GM21447 (cell line): ENCODE measurements at regions not wholly inside any gene's neighbourhood (a gene's known extent, or its start where the extent isn't known, plus 50 kb on each side); places are given as distances from the start of the nearest gene placed in this dataset.
"Not testable (repeated sequence)": the region's sequence is repeated elsewhere in the genome, so short reads cannot be mapped to it uniquely, and the experiment has no call there.

Source experiments
- ATAC-seq: cut with Tn5 transposase; IDR thresholded peaks from one replicate; pipeline ENCODE4 v1.9.1; 2021; ENCODE audit not compliant: unreplicated experiment

- ATAC-seq: no peak
These were observed 185.6 kb upstream of the NR3C1 start for GRCh38 chr5:143588933-143589662.

DNA sequence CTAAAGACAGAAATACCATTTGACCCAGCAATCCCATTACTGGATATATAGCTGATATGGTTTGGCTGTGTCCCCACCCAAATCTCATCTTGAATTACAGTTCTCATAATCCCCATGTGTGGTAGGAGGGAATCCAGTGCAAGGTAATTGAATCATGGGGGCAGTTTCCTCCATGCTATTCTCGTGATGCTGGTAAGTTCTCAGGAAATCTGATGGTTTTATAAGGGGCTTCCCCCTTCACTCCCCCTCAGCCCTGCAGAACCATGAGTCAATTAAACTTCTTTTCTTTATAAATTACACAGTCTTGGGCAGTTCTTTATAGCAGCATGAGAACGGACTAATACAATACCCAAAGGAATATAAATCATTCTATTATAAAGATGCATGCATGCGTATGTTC lies 184.6 kb upstream of the NR3C1 start:
- not testable (repeated sequence) for ATAC-seq

GRCh38 chr5:143586781-143587362 lies 183.4 kb upstream of the NR3C1 start:
- no peak for ATAC-seq

DNA sequence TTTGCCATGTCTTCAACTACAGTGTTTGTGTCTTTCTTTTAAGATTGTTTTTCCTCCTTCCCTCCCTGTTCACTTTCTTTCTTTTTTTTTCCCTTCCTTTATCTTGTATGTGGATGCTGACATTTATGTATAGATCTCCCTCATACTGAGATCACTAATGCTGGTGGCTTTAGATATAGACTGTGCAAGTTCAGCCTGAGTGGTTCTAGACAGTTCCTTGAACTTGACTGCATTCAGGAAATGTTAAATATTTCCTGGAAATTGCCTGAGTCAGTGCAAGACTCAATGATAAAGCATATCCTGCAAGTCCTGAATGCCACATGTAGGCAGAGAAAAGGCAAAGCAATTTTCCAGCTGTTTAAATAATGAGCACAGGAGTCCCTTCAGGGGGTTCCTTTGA lies 182.5 kb upstream of the NR3C1 start:
- ATAC-seq: no peak

- ATAC-seq: no peak
These were observed 179.9 kb upstream of the NR3C1 start for GRCh38 chr5:143583409-143583808.

GRCh38 chr5:143582869-143583268 lies 179.4 kb upstream of the NR3C1 start:
- ATAC-seq: no peak

GRCh38 chr5:143582176-143582575 lies 178.7 kb upstream of the NR3C1 start:
- ATAC-seq: no peak

- no peak for ATAC-seq
These were observed 178.2 kb upstream of the NR3C1 start for GRCh38 chr5:143581649-143582048.

- no peak for ATAC-seq
These were observed 177.7 kb upstream of the NR3C1 start for GRCh38 chr5:143581147-143581546.

GRCh38 chr5:143576711-143577484 lies 173.4 kb upstream of the NR3C1 start:
- ATAC-seq: no peak

- no peak for ATAC-seq
These were observed 171.8 kb upstream of the NR3C1 start for GRCh38 chr5:143575286-143575685.

GRCh38 chr5:143574236-143574635 lies 170.8 kb upstream of the NR3C1 start:
- ATAC-seq: no peak

DNA sequence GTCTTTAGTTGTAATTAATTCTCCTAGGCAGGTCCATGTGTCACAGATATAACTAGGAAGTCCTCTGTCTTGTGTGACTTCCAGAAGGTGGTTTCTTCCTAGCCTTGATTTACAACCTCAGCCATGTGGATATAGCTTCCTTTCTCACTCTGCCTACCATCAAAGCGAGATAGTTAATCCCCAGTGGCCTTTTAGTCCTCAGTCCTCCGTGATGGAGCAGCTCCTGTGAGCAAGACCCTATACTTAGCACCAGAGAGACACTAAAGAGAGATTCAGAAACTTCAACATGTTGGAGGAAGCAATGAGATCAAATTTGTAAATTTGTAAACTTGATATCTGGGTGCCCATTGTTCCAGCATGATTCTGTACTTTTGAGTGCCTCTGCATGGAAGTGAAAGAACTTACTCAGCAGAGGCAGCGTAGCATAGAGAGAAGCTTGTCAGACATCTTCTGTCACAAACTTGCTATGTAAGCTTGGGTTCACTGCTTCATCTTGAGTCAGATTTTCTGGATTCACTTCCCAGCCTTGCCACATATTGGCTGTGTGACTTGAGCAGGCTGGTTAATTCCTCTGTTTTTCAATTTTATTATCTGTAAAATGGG lies 170.2 kb upstream of the NR3C1 start:
- ATAC-seq: peak; percentile 63

GRCh38 chr5:143572671-143573070 lies 169.2 kb upstream of the NR3C1 start:
- no peak for ATAC-seq

DNA sequence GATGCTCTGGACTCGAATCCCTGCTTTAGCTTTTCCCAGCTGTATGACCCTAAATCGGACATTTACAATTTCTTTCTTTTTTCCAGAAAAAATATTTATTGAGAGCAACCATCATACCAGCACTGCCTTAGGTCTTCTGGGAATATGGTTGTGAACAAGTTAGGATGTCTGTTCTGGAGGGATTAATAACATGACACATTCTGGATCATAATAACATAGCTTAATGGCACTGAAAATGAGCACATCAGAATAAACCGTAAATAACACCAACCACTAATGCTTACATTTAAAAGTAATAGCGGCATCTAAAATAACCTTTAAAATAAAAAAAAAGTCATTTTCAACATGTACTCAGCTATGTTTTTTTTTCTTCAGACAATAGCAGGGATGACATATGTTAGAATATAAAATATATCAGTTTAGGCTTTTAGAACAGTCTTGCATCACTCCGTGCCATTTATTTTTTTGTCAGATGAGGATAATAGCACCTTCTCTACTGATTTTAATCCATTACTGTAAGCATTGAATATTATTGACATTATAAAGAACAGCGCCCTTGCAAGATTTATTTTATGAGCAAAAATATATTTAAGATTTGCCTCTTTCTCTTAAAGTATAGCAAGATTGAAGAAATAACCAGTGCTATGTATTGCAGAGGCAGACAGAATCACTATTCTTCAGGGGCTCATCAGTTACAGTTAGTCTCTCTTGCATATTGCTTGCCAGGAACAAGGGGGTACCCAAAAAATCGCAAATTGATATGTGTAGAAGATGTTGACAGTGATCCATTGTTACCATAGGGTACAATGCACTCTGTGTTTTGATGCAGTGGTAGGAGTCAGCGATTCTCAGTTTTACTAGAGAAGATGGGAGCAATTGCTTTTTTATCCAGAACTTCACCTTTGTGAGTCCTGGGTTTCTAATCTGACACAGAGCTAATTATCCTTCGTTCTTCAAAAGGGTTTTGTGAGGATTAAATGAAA lies 168.4 kb upstream of the NR3C1 start:
- no peak for ATAC-seq

DNA sequence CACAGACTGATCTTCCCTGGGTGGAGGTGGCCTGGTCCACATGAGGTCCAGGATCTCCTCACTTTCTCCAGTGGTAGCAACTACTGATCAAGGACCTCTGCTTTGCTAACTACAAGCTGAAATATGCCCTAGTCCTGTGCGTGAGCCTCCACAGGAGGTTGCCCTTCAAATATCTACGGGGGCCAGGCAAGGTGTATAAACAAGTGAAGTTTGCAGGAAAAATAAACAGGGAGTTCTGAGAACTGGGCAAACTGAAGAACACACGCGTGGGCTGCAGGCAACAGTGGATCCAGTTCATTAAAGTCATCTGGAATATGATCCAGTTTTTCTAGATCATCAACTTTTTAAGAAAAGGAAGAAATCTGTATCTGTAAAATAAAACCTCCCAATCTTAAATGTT lies 167.5 kb upstream of the NR3C1 start:
- no peak for ATAC-seq

GRCh38 chr5:143569722-143570567 lies 166.5 kb upstream of the NR3C1 start:
- ATAC-seq: no peak

- no peak for ATAC-seq
These were observed 165.8 kb upstream of the NR3C1 start for GRCh38 chr5:143569213-143569701.
